Pons (tissue), 1 donor: ENCODE measurements at regions not wholly inside any gene's neighbourhood (a gene's known extent, or its start where the extent isn't known, plus 50 kb on each side); places are given as distances from the start of the nearest gene placed in this dataset.
"Not testable (repeated sequence)": the region's sequence is repeated elsewhere in the genome, so short reads cannot be mapped to it uniquely, and the experiment has no call there.

ENCODE experiments used
- DNase-seq: peaks from one replicate; pipeline ENCODE4 v3.0.0-alpha.2; 2016; ENCODE audit warnings: low spot score

- DNase-seq, result no peak
Observed at GRCh38 chr15:62272290-62272689, 107.2 kb upstream of the C2CD4B start.

DNA sequence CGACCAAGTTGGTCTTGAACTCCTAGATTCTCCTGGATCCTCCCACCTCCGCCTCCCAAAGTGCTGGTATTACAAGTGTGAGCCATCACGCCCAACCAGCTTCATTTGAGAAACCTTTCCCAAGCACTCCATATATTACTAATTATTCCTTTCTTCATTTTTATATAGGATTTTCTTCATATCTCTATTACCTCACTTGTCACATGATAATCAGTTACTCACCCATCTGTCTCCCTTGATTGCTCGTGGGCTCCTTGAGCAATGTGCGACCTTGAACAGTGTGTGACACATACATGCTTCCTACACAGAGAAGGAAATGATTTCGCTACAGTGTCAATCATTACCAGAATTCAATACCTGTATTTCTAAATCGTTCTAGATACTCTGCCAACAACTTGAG lies 110.7 kb upstream of the C2CD4B start:
- no peak for DNase-seq

DNA sequence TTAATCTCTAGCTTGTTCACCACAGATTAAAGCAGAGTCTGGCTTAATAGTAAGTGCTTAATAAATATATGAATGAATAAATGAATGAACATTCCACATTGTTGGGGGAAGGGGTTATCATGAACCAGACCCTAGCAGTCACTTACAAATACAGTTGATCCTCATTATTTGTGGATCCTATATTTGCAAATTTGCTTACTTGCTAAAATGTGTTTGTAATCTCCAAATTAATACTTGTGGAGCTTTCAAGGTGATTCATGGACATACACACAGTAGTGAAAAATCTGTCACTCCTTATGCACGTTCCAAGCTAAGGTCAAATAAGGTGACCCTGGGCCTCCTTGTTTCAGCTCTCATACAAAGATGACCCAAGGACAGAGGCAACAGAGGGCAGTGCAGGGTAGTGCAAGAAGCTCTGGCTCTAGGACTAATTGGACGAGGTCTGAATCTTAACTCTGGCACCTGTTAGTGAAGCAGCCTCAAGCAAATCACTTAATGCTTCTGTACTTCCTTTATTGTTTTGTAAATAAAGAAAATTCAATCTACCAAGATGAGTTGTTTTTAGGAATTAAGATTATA lies 112.8 kb upstream of the C2CD4B start:
- no peak for DNase-seq

- no peak for DNase-seq
Observed at GRCh38 chr15:62278534-62278933, 113.4 kb upstream of the C2CD4B start.

DNA sequence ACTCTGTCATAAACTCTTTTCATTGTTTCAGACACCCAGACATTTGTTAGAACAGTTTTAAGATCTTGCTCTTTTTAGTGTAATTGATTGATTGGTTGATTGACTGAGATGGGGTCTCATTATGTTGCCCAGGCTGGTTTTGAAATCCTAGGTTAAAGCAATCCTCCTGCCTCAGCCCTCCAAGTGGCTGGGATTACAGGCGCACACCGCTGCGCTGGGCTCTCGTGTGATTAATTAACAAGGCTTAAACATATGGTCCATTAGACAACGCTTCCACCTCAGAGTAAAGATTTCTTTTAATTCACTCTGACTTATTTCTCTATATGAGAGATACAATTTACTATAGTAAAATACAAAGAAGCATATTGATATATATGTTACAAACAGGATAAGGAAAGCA lies 114.0 kb upstream of the C2CD4B start:
- DNase-seq, result no peak

- no peak for DNase-seq
Observed at GRCh38 chr15:62280625-62281024, 115.5 kb upstream of the C2CD4B start.

DNA sequence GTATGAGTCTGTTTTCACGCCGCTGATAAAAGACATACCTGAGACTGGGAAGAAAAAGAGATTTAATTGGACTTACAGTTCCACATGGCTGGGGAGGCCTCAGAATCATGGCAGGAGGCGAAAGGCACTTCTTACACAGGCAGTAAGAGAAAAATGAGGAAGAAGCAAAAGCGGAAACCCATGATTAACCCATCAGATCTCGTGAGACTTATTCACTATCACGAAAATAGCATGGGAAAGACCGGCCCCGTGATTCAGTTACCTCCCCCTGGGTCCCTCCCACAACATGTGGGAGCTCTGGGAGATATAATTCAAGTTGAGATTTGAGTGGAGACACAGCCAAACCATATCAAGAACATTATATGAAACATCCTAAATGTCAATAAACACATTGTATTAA lies 116.7 kb upstream of the C2CD4B start:
- not testable (repeated sequence) for DNase-seq

- no peak for DNase-seq
Observed at GRCh38 chr15:62287066-62287857, 122.2 kb upstream of the C2CD4B start.

DNA sequence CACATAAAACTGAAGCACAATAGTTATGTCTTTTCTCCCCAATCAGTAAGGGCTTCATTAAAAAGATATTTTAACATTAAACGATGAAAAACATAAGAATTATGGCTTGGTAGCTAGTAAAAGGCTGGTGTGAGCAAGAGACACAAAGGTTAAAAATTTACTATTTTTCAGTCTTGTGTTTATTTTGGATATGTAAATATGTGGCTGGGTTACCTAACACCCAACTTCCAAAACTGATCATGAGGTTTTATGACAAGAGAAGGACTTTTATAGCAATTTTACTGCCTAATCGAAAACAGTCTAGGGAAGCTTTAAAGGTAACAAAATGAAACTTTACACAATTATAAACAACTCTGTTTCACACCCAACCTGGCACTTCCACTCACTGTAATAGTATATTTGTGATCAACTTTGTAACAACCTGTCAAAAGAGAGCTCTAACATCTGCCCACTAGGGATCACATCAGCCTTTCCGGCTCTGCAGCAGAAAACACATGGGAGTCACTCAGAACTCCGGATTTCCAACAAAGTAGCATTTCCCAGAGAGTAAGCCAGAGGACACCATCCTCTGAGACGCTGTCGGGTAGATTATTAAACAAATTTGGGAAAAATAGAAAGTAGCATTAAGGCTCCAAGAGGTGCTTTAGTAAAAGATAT lies 123.4 kb upstream of the C2CD4B start:
- DNase-seq, result no peak

DNA sequence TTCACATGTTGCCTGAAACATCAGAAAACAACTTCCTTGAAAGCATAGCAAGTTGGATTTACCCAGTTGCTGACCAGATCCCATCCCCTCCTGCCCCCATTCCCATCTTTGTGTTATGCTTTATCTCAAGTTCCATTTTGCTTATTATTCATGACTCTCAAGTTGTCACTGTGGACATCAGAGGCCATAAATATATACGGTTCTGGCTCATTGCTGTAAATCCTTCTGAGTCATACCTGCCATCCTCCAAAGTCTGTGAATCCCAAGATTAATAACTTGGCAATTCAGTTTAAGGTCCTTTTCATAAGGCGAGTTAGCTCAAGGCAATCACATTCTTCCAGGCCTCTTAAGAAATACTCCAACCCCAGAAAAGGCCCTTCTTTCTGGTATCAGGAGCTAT lies 126.2 kb upstream of the C2CD4B start:
- DNase-seq, result no peak

GRCh38 chr15:62296756-62297507 lies 131.8 kb upstream of the C2CD4B start:
- no peak for DNase-seq

DNA sequence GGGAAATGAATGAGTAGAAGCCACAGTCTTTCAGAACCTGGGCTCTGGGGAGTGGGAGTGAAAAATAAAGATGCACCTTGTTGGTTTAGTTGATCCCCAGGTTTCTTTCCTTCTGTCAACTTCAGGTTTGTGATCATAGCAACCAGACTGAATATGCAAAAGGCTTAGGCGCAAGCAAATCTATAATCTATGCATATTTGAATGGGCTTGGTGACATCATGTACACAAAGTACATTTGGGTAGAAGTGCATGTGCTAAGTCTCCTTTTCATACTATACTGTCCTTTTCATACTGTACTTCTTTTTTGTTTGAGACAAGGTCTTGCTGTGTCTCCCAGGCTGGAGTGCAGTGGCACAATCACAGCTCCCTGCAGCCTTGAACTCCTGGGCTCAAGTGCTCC lies 132.4 kb upstream of the C2CD4B start:
- DNase-seq, result no peak

DNA sequence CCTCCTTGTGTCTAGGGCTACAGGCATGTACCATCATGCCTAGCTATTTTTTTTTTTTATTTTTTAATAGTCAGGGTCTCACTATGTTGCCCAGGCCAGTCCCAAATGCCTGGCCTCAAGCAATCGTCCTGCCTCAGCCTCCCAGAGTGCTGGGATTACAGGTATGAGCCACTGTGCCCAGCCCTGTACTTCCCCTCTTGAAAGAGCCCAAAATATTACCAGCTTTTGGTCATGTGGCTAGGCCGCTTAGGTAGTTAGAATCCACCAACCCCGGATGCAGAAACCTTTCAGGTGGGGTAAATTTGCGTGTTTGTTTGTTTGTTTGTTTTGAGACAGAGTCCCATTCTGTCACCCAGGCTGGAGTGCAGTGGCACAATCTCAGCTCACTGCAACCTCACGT lies 132.8 kb upstream of the C2CD4B start:
- DNase-seq, result no peak

- DNase-seq, result no peak
Observed at GRCh38 chr15:62298811-62299210, 133.7 kb upstream of the C2CD4B start.

DNA sequence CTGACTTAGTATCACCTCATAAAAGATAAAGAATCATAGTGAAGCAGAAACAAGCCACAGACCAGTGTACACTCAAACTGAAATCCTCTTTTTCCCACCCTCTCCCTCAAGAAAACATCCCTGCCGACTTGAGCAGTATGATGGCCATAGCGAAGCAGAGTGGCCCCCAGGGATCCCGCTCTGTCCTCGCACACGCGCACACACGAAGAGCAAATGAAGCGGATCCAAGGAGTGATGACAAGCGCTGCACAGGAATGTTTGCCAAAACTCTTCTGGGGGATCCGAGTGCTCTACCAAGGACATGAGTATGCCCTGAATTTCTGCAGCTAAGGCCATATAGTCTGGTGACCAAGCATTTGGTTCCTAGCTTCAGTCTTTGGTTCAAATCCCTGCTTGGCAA lies 134.5 kb upstream of the C2CD4B start:
- DNase-seq, result no peak

DNA sequence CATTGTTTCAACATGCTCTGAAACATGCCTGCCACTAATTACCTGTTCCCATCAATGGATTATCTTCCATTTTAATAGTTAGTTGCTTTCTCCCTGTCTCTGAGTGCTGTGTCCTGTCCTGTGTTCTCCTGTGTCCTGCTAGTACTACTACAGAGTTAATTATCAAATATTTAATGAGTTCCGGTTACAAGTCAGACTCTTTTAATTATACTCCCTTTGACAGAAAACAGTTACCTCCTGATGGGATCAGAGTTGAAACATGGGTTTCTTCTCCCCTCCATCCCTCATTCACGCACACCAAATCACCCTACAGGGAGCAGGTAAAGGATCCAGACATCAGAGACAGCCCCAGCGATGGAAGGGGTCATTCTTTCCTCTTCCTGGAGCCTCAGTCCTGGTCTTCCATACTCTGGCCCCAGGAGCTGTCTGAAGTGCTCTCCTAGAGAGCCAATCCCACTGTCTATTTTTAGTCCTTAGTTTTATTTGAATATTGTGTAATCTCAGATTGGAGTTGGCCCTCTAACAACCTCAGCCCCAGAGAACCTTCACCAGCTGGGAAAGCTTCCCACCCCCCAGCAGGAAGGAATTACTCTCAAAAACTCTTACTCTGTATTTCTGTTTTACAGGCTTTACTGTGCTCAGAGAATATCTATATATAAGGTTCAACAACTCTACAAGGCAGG lies 137.0 kb upstream of the C2CD4B start:
- DNase-seq, result no peak

GRCh38 chr15:62306851-62307504 lies 141.9 kb upstream of the C2CD4B start:
- DNase-seq, result peak; percentile 77

- DNase-seq, result no peak
Observed at GRCh38 chr15:62307551-62307950, 142.5 kb upstream of the C2CD4B start.

- DNase-seq, result no peak
Observed at GRCh38 chr15:62316413-62317060, 151.5 kb upstream of the C2CD4B start.

DNA sequence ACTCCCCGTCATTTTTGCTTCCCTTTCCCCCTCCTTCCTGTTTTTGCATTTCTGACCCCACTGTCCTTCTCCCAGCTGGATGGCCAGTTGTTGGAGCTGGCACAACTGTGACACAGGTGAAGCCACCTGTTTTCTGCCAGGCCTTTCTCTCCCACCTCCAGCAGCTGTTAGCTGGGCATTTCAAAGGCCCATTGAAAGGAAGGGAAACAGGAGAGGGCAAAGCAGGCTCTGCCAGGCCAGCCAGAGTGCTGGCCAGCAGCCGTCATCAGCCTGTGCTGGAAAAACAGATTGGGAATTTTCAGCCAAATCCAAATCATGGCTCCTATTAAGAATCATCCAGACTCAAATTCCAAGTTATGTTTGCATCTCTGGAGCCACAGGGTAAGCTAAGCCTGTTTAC lies 155.2 kb upstream of the C2CD4B start:
- DNase-seq, result no peak

DNA sequence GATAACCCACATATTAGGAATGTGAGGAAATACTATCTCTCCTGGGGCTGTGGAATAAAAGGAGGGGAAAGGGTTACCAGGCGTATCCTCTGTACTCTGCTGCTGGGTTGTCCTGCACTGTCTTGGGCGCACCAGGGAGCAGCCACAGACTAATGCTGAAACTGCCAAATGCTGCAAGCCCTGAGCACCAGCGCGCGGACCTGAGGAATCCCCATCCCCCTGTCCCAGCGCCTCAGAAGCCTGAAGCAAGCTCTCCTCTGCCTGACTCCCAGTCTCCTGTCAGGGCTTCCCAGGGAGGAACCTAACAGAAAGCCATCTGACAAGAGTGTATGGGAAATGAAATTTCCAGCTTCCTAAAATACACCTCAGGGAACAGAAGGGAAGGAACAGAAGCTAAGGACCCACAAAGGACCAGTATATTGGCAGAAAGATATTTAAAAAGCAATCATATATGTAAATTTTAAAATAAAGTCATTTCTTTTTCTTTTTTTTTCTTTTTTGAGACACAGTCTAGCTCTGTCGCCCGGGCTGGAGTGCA lies 158.3 kb upstream of the C2CD4B start:
- DNase-seq, result no peak
